Panc1 (cell line): ENCODE measurements at regions not wholly inside any gene's neighbourhood (a gene's known extent, or its start where the extent isn't known, plus 50 kb on each side); places are given as distances from the start of the nearest gene placed in this dataset.

Experiments used
- ATAC-seq: fragments of 200-7000 bp; cut with Tn5 transposase; 2 replicates; pipeline ENCODE4 v1.9.1; 2020; ENCODE audit warnings: mild to moderate bottlenecking, moderate library complexity
- BruUV-seq: library from RNA; stranded (reverse); fragments of 400-500 nt; replicated peaks from 2 replicates; lab custom pipeline; 2021; lab: Mats Ljungman, UMichigan
- CTCF ChIA-PET: fragments of 300-600 bp; sonication (Branson Sonifier 250); formaldehyde crosslinking; loops from one replicate; lab custom pipeline; 2022; ENCODE audit warnings: antibody characterized with exemption; lab: Charles Lee
- POLR2A ChIA-PET: fragments of 300-600 bp; sonication (Branson Sonifier 250); formaldehyde crosslinking; loops from one replicate; lab custom pipeline; 2022; ENCODE audit warnings: antibody characterized with exemption; lab: Charles Lee
- DNase-seq: peaks from one replicate; pipeline ENCODE4 v3.0.0-alpha.2; 2010; ENCODE audit warnings: low read depth, low spot score
- H3K27ac ChIP-seq: 2 replicates; pipeline ENCODE4 v1.5.1; 2011; ENCODE audit warnings: mild to moderate bottlenecking, low read length, inconsistent platforms
- H3K27me3 ChIP-seq: fragments of 200-500 bp; sonication (Bioruptor generic); 2 replicates; pipeline ENCODE4 v1.6.0; 2014; ENCODE audit warnings: low read length, inconsistent platforms; ENCODE audit not compliant: control insufficient read depth, insufficient read depth
- H3K36me3 ChIP-seq: fragments of 200-500 bp; sonication (Bioruptor generic); 2 replicates; pipeline ENCODE4 v1.5.1; 2014; ENCODE audit warnings: inconsistent platforms, mild to moderate bottlenecking, low read length, moderate library complexity; ENCODE audit not compliant: control insufficient read depth, insufficient read depth
- H3K4me1 ChIP-seq: 2 replicates; pipeline ENCODE4 v1.5.1; 2011; ENCODE audit warnings: inconsistent platforms, mild to moderate bottlenecking, low read length, moderate library complexity; ENCODE audit not compliant: control insufficient read depth, insufficient read depth
- H3K4me3 ChIP-seq, 2 experiments: 2 replicates each; pipeline ENCODE4 v1.5.1; 2011 to 2012; ENCODE audit warnings: low read depth in 2 of 2, low read length in 2 of 2, mild to moderate bottlenecking in 2 of 2, inconsistent platforms in 1 of 2, moderate library complexity in 1 of 2
- H3K9me3 ChIP-seq: fragments of 200-500 bp; sonication (Bioruptor generic); 2 replicates; pipeline ENCODE4 v1.5.1; 2014; ENCODE audit warnings: low read depth, mild to moderate bottlenecking, inconsistent platforms, low read length, moderate library complexity; ENCODE audit not compliant: control insufficient read depth, insufficient read depth
- CTCF ChIP-seq: fragments of 450-650 bp; IDR thresholded peaks from 2 replicates; pipeline ENCODE4 v1.5.1; 2017; ENCODE audit warnings: mild to moderate bottlenecking
- POLR2AphosphoS5 ChIP-seq: IDR thresholded peaks from 2 replicates; pipeline ENCODE4 v1.6.1; 2012; ENCODE audit warnings: mild to moderate bottlenecking, low read depth, low read length, moderate library complexity
- REST ChIP-seq, 2 experiments: IDR thresholded peaks; 2 replicates each; pipeline ENCODE4 v1.6.1; 2011 to 2012; ENCODE audit warnings: low read depth in 2 of 2, control low read depth in 1 of 2, low read length in 1 of 2, mild to moderate bottlenecking in 1 of 2, moderate library complexity in 1 of 2; ENCODE audit not compliant: insufficient read depth in 1 of 2
- SIN3A ChIP-seq: IDR thresholded peaks from 2 replicates; pipeline ENCODE4 v1.6.1; 2012; ENCODE audit warnings: low read depth, mild to moderate bottlenecking, low read length, moderate library complexity, borderline replicate concordance; ENCODE audit not compliant: insufficient read depth
- TCF7L2 ChIP-seq: IDR thresholded peaks from 2 replicates; pipeline ENCODE4 v1.6.1; 2011; ENCODE audit warnings: mild to moderate bottlenecking, low read depth, low read length, inconsistent platforms
- in situ Hi-C: cut with HindIII; loops from 2 replicates; pipeline ENCODE4 v1.10.0; 2016; ENCODE audit warnings: low sequenced_read_pairs, low pct_unique_long_range_greater_than_20kb
- intact Hi-C: fragments of 100-400 bp; cut with micrococcal nuclease; formaldehyde crosslinking; loops from one replicate; pipeline ENCODE4 v1.10.0; 2022; ENCODE audit not compliant: unreplicated experiment

GRCh38 chr5:74123929-74124328 lies 497.9 kb downstream of the ARHGEF28 start:
- ATAC-seq: no peak
- Histone ChIP-seq H3K27ac (no peak overlapping the region), H3K9me3 (no peaks in the 10 kb centered on the region), H3K36me3 (no peaks in the 10 kb centered on the region), H3K4me3 (no peak overlapping the region), H3K27me3 (peaks cover 2% of the 10 kb centered on the region; the same call in 1 of the 2 replicates), H3K4me1 (0 out of 2 replicates have a peak, but pooled peaks cover 2% of the 10 kb centered on the region)
- in situ Hi-C loops (no loop called here), intact Hi-C loops (no loop called here)
- no TSS peak for BruUV-seq
- ChIA-PET CTCF (no interaction called here), POLR2A (interaction anchor here (0.7 kb wide), 1 partner anchor 93 kb away, joined by 3 read pairs; no protein-coding TSS in a partner anchor)
- DNase-seq: no peak
- TF ChIP-seq POLR2AphosphoS5 (no peak), CTCF (no peak)

- TF ChIP-seq TCF7L2: no peak
- no peak for TF ChIP-seq POLR2AphosphoS5
- TF ChIP-seq CTCF: no peak
- TF ChIP-seq SIN3A: no peak
- TF ChIP-seq REST (IDR thresholded peaks at IDR 0.05; ENCODE audit: insufficient read depth in 1 of 2, low read depth in 2 of 2, low read length in 1 of 2): no peak
- no peak overlapping the region for H3K27ac ChIP-seq
- peaks cover 2% of the 10 kb centered on the region; the same call in 1 of the 2 replicates for H3K27me3 ChIP-seq
- no peak overlapping the region for H3K4me3 ChIP-seq
- intact Hi-C loops (no loop called here), in situ Hi-C loops (no loop called here)
- no TSS peak for BruUV-seq
- H3K9me3 ChIP-seq: no peaks in the 10 kb centered on the region
- DNase-seq (no peak), ATAC-seq (no peak)
- H3K4me1 ChIP-seq: 0 out of 2 replicates have a peak, but pooled peaks cover under 1% of the 10 kb centered on the region
- no peaks in the 10 kb centered on the region for H3K36me3 ChIP-seq
- POLR2A ChIA-PET: no interaction called here
- CTCF ChIA-PET: no interaction called here
These were observed 497.1 kb downstream of the ARHGEF28 start for GRCh38 chr5:74122979-74123590.
